ENCODE measurements at regions not wholly inside any gene's neighbourhood (a gene's known extent, or its start where the extent isn't known, plus 50 kb on each side); places are given as distances from the start of the nearest gene placed in this dataset.

- H3K27me3 ChIP-seq (ENCODE audit: control insufficient read depth in 2 of 2, insufficient read depth in 2 of 2, low read length in 2 of 2): no peaks in the 10 kb centered on the region
- ChIA-PET POLR2A (no interaction called here), CTCF (ENCODE audit: low intra/inter-chr PET ratio) (no interaction called here)
- H2AFZ ChIP-seq (ENCODE audit: low read depth, low read length): no peak overlapping the region
- no peak for DNase-seq (ENCODE audit: extremely low read depth in 1 of 4, low spot score in 3 of 4)
- ATAC-seq: no peak
- no peaks in the 10 kb centered on the region for H4K20me1 ChIP-seq (replicated peaks; ENCODE audit: control insufficient read depth, insufficient read depth, low read length)
- no peaks in the 10 kb centered on the region for H3K36me3 ChIP-seq (ENCODE audit: control insufficient read depth, insufficient read depth, low read length)
- no peaks in the 10 kb centered on the region for H3K9me1 ChIP-seq (ENCODE audit: control insufficient read depth, insufficient read depth, low read length)
- no TSS peak for BruUV-seq (replicated peaks)
- no peak overlapping the region for H3K4me2 ChIP-seq (ENCODE audit: insufficient read depth, low read length)
- no peak for FAIRE-seq
- in situ Hi-C loops (cut with MboI): no loop called here
- intact Hi-C loops (cut with micrococcal nuclease): no loop called here
- no peak overlapping the region for H3K9ac ChIP-seq (ENCODE audit: insufficient read depth in 1 of 2, low read depth in 2 of 2, low read length in 2 of 2)
- WGBS (ENCODE audit: insufficient coverage, low coverage, missing lambda C conversion rate): 10% methylated on average over 1 of the region's 1 CpG
- no peaks in the 10 kb centered on the region; the same call in 1 of the 2 replicates for H3K9me3 ChIP-seq (replicated peaks; ENCODE audit: control insufficient read depth, insufficient read depth, low read depth, low read length)
- no peaks in the 10 kb centered on the region for H3K4me1 ChIP-seq (replicated peaks in 1 of 2; ENCODE audit: control insufficient read depth in 2 of 2, insufficient read depth in 2 of 2, low read length in 2 of 2)
- TF ChIP-seq WHSC1 (IDR thresholded peaks at IDR 0.05; ENCODE audit: low read length) (no peak), MAFK (IDR thresholded peaks at IDR 0.05; ENCODE audit: low read length) (no peak), MAZ (CRISPR knock-in tag; conservative IDR thresholded peaks at IDR 0.05 in 1 of 2, IDR thresholded peaks at IDR 0.05 in 1 of 2) (no peak), YBX1 (IDR thresholded peaks at IDR 0.05) (no peak), HDAC3 (IDR thresholded peaks at IDR 0.05; ENCODE audit: borderline replicate concordance, partially characterized antibody) (no peak), ZNF324 (CRISPR knock-in tag; IDR thresholded peaks at IDR 0.05) (no peak), ZNF586 (CRISPR knock-in tag; conservative IDR thresholded peaks at IDR 0.05) (no peak), NCOR1 (IDR thresholded peaks at IDR 0.05) (no peak), NR2C2 (CRISPR knock-in tag; IDR thresholded peaks at IDR 0.05) (no peak), NR2C2 (tag; IDR thresholded peaks at IDR 0.05) (no peak), ZC3H11A (IDR thresholded peaks at IDR 0.05; ENCODE audit: low read depth, low read length) (no peak)
- TF ChIP-seq, protein P1, sequence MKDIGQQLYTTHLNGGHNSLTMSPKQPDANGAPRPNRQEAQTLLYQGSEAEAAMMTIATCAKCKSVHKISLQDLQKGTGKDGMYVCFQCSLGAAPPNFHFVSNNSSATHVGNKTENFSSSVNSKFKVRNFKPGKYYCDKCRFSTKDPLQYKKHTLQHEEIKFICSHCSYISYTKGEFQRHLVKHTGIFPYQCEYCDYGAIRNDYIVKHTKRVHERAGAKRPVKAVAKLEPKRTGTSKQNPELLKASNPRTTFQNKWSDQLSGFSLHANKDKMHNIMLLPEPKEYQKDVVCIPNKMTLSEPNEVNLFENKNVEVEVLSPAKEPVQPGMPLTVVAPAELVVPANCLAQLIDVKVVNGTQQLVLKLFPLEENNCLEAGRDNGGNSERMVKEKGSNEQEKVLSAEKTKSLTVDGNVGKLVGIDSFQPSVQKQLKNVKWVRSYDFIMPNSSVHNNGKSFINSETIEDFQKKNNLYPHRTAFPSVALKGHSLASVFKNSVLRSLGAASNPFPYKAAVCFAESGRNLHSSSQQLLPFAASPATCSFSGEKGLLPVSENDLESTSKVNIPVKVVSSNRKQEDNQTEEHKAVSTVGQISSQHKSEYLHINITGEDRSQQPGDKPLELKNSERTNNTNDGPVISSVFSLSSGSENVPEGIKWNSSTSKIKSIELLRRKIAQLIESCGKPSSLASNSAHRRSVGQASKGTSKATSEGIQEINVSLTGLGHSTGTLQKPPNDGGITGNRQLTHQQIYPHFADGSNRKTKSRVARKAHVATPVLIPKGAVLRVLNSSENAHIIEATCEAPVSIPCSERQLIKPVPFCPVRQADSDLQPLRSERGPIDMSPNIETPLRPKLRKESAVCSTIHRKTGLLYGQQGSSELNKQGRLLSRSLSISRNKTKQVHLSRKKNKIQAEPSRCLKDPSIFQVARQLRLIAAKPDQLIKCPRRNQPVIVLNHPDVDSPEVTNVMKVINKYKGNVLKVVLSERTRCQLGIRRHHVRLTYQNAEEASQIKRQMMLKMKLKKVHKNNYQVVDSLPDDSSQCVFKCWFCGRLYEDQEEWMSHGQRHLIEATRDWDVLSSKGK (CRISPR knock-in tag; IDR thresholded peaks at IDR 0.05): no peak
- H3K27ac ChIP-seq (ENCODE audit: extremely low read depth, low read depth, low read length): no peak overlapping the region
- no peaks in the 10 kb centered on the region for H3K79me2 ChIP-seq (ENCODE audit: control insufficient read depth, insufficient read depth, low read length)
- no peak overlapping the region for H3K4me3 ChIP-seq
Measured at GRCh38 chr6:74632196-74632875, 573.5 kb downstream of the COL12A1 start.

Data from K562 (cell line).